Upper lobe of right lung (tissue), 1 donor: ENCODE measurements at regions not wholly inside any gene's neighbourhood (a gene's known extent, or its start where the extent isn't known, plus 50 kb on each side); places are given as distances from the start of the nearest gene placed in this dataset.

ENCODE experiments used
- ATAC-seq: fragments of 200-7000 bp; cut with Tn5 transposase; one replicate; pipeline ENCODE4 v1.9.1; 2020; ENCODE audit warnings: mild to moderate bottlenecking, moderate library complexity
- DNase-seq: peaks from one replicate; pipeline ENCODE4 v3.0.0-alpha.2; 2020
- H3K27ac ChIP-seq: fragments of 200-600 bp; one replicate; pipeline ENCODE4 v1.8.0; 2022
- H3K27me3 ChIP-seq: fragments of 200-600 bp; one replicate; pipeline ENCODE4 v1.8.0; 2022; ENCODE audit warnings: mild to moderate bottlenecking
- H3K36me3 ChIP-seq: fragments of 200-600 bp; one replicate; pipeline ENCODE4 v1.8.0; 2022
- H3K4me1 ChIP-seq: fragments of 200-600 bp; one replicate; pipeline ENCODE4 v1.8.0; 2022
- H3K4me3 ChIP-seq: fragments of 200-600 bp; one replicate; pipeline ENCODE4 v1.8.0; 2022; ENCODE audit warnings: mild to moderate bottlenecking
- H3K9me3 ChIP-seq: fragments of 200-600 bp; one replicate; pipeline ENCODE4 v1.8.0; 2022
- intact Hi-C: fragments of 100-400 bp; cut with DNase I; formaldehyde crosslinking; loops from one replicate; pipeline ENCODE4 v1.11.0; 2022
- TF ChIP-seq, protein P1 (sequence below): fragments of 200-600 bp; IDR thresholded peaks from one replicate; pipeline ENCODE4 v1.8.0; 2022; ENCODE audit warnings: antibody characterized with exemption
- donor health status: DM: no; HTN: yes; CAD: no; lungs with severe emphysema.

DNA sequence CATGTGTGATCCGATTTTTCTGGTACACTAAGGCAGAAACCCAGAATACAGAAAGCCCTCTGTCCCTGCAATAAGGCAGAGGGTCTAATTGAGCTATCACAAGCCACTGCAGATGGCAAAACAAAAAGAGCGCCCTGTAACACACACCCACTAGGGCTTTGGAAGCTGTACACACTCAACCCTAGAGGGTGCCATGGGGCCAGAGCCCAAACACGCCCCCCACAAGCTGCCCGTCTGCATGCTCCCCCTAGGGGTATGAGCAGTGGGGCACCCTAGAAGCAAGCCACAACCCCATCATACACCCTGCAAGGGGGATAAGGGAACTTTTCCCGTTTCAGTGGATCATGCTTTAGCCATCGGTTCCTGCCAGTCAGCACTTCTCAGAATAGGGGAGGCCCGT is 62.2 kb upstream of the PDE10A start:
- no peak for DNase-seq
- Histone ChIP-seq H3K27ac (no peak overlapping the region), H3K27me3 (no peaks in the 10 kb centered on the region), H3K36me3 (no peaks in the 10 kb centered on the region), H3K4me3 (no peak overlapping the region), H3K4me1 (no peaks in the 10 kb centered on the region), H3K9me3 (no peaks in the 10 kb centered on the region)
- TF ChIP-seq, protein P1, sequence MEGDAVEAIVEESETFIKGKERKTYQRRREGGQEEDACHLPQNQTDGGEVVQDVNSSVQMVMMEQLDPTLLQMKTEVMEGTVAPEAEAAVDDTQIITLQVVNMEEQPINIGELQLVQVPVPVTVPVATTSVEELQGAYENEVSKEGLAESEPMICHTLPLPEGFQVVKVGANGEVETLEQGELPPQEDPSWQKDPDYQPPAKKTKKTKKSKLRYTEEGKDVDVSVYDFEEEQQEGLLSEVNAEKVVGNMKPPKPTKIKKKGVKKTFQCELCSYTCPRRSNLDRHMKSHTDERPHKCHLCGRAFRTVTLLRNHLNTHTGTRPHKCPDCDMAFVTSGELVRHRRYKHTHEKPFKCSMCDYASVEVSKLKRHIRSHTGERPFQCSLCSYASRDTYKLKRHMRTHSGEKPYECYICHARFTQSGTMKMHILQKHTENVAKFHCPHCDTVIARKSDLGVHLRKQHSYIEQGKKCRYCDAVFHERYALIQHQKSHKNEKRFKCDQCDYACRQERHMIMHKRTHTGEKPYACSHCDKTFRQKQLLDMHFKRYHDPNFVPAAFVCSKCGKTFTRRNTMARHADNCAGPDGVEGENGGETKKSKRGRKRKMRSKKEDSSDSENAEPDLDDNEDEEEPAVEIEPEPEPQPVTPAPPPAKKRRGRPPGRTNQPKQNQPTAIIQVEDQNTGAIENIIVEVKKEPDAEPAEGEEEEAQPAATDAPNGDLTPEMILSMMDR: no peak
- intact Hi-C loops: no loop called here
- no peak for ATAC-seq

DNA sequence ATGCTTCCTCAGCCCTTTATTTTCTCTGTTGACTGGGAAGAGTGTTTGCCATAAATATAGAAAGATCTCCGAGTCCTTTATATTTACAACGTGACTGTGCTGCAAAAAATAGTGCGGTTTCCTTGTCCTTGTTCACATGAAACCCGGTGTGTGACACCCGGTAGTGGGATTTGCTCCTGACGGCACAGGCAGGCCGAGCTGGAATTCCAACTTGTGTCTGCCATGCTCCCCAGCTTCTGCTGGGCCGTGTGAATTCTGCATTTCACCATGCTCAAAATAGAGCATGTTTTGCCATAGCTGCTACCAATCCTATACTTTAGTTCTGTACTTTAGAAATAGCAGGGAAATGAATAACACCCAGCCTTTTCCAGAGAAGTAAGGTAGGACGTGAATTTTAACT is 60.3 kb upstream of the PDE10A start:
- intact Hi-C loops: no loop called here
- ATAC-seq (no peak), DNase-seq (no peak)
- no peak overlapping the region for H3K4me3 ChIP-seq
- TF ChIP-seq, protein P1: no peak
- H3K27me3 ChIP-seq: no peaks in the 10 kb centered on the region
- no peak overlapping the region for H3K27ac ChIP-seq
- no peaks in the 10 kb centered on the region for H3K36me3 ChIP-seq
- H3K4me1 ChIP-seq: no peaks in the 10 kb centered on the region
- H3K9me3 ChIP-seq: no peaks in the 10 kb centered on the region

DNA sequence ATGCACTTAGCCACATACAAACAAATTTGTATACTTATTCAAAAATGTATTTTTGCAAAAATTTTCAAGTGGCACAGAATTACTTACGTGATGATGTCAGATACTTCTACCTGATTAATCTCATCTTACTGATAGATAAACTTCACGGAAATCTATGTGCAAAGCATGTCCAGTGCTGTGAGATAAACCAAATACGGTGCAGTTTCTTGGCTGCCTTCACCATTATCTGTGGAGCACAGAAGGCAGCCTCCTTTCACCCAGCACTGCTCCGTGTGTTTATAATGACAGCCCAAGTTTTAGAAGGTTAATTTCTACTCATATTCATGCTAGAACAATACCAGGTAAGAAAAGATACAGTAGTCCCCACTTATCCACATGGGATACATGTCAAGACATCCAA is 59.0 kb upstream of the PDE10A start:
- Histone ChIP-seq H3K27ac (no peak overlapping the region), H3K9me3 (no peaks in the 10 kb centered on the region), H3K36me3 (no peaks in the 10 kb centered on the region), H3K4me1 (no peaks in the 10 kb centered on the region), H3K4me3 (no peak overlapping the region), H3K27me3 (no peaks in the 10 kb centered on the region)
- TF ChIP-seq, protein P1: no peak
- ATAC-seq: no peak
- intact Hi-C loops: no loop called here
- DNase-seq: no peak

DNA sequence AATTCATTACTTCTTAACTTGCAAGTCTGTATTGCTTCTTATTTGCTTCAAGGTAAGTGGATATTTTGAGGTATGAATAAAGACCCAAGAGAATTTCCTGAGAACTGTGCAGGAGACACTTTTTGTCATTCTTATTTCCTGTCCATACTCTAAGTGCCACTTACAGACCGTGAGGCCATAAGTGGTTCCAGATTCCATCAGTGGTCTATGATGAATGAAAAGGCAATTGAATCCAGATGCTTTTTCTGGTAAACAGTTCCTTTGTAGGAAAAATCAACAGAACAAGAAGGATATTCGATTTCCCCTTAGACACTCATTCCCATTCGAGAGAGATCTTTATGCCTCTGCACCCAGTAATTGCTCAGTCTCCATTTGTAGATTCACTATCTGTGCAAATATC is 58.3 kb upstream of the PDE10A start:
- ATAC-seq (no peak), DNase-seq (no peak)
- H3K27me3 ChIP-seq: no peaks in the 10 kb centered on the region
- no peaks in the 10 kb centered on the region for H3K36me3 ChIP-seq
- intact Hi-C loops: no loop called here
- H3K27ac ChIP-seq: no peak overlapping the region
- H3K4me1 ChIP-seq: no peaks in the 10 kb centered on the region
- no peaks in the 10 kb centered on the region for H3K9me3 ChIP-seq
- no peak overlapping the region for H3K4me3 ChIP-seq
- TF ChIP-seq, protein P1: no peak

DNA sequence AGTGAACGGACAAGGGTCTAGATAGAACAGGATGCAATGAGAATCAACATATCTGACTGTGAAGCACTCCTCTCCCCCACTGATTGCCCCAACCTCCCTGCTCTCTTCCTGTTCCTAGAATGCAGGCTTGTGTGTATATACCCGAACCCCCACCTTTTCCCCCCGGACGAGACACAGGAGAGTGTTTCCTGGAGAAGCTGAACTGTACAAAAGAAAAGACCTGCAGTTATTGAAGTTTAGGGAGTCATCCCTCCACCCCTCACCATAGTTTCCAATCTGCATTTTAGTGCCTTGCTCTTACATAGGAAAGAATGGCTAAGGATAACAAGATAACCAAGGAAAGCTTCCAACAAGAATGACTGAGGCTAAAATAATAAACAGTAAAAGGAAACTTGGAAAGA is 55.5 kb upstream of the PDE10A start:
- DNase-seq (no peak), ATAC-seq (no peak)
- Histone ChIP-seq H3K36me3 (no peaks in the 10 kb centered on the region), H3K9me3 (no peaks in the 10 kb centered on the region), H3K4me3 (no peak overlapping the region), H3K27me3 (no peaks in the 10 kb centered on the region), H3K4me1 (no peaks in the 10 kb centered on the region), H3K27ac (no peak overlapping the region)
- TF ChIP-seq, protein P1: no peak
- intact Hi-C loops: no loop called here

DNA sequence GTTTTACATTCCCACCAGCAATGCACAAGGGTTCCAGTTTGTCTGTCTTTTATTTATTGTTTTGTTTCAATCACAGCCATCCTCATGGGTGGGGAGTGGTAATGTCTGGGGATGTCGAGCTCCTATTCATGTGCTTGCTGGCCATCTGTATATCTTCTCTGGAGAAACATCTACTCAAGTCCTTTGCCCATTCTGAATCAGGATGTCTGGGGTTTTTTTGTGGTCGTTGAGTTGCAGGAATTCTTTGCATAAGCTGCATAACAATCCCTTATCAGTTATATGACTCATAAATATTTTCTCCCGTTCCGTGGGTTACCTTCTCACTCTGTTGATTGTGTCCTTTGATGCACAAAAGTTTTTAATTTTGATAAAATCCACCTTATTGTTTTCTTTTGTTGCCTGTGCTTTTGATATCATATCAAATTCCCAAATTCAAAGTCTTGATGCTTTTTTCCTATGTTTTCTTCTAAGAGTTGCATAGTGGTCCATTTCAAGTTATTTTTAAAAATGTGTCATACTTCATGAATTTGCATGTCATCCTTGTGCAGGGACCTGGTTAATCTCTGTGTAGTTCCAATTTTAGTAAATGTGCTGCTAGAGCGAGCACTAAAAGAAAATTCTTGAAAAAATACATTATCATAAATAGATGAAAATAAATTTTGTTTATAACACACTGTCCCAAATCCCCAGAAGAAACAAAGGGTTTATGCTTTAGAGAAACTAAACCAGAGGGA is 54.9 kb upstream of the PDE10A start:
- Histone ChIP-seq H3K4me1 (no peaks in the 10 kb centered on the region), H3K4me3 (no peak overlapping the region), H3K27me3 (no peaks in the 10 kb centered on the region), H3K27ac (no peak overlapping the region), H3K36me3 (no peaks in the 10 kb centered on the region), H3K9me3 (no peaks in the 10 kb centered on the region)
- DNase-seq (no peak), ATAC-seq (no peak)
- intact Hi-C loops: no loop called here
- TF ChIP-seq, protein P1: no peak
